H1 (cell line): ENCODE measurements at regions not wholly inside any gene's neighbourhood (a gene's known extent, or its start where the extent isn't known, plus 50 kb on each side); places are given as distances from the start of the nearest gene placed in this dataset.

Experiments
- CTCF ChIP-seq, 3 experiments: IDR thresholded peaks; 1 replicate in 2 of 3; 2 replicates in 1 of 3; pipeline versions ENCODE4 v1.5.1 to v1.6.1; 2011; ENCODE audit warnings: low read length in 3 of 3, mild to moderate bottlenecking in 3 of 3, inconsistent platforms in 2 of 3, low read depth in 1 of 3, moderate library complexity in 1 of 3; ENCODE audit not compliant: insufficient read depth in 1 of 3; ENCODE audit errors: control extremely low read depth in 1 of 3
- MAFK ChIP-seq: IDR thresholded peaks from 2 replicates; pipeline ENCODE4 v1.6.1; 2012; ENCODE audit warnings: low read depth, mild to moderate bottlenecking, improper control_type of control experiment, low read length
- POLR2A ChIP-seq, 2 experiments: IDR thresholded peaks; 1 replicate in 1 of 2; 2 replicates in 1 of 2; pipeline ENCODE4 v1.6.1; 2011; ENCODE audit warnings: low read depth in 2 of 2, low read length in 2 of 2, mild to moderate bottlenecking in 2 of 2; ENCODE audit errors: control extremely low read depth in 1 of 2
- POLR2AphosphoS5 ChIP-seq: IDR thresholded peaks from 2 replicates; pipeline ENCODE4 v1.6.1; 2011; ENCODE audit warnings: low read depth, low read length
- SP1 ChIP-seq: IDR thresholded peaks from 2 replicates; pipeline ENCODE4 v1.6.1; 2011; ENCODE audit warnings: low read depth, low read length
- TEAD4 ChIP-seq: IDR thresholded peaks from 2 replicates; pipeline ENCODE4 v1.6.1; 2012; ENCODE audit warnings: low read depth, low read length, inconsistent platforms, mixed read lengths

DNA sequence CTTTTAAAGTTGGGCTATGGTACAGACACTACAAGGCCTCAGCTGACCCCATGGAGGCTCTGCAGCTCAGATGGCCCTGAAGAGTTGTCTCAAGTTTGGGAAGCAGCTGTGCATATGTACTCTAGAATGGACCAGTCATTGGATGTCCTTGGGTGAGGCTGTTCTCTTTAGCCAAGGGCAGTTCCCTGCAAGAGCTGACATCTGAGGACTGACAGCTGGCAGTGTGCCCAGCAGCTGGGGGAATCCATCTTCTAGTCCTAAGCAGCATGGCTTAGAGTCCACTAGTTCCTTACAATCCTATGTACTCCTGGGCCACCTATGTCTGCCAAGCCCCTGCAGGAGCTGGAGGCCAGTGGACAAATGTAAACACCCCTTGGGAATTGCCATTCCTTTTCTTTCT, 76.5 kb downstream of the C11orf91 start:
- TF ChIP-seq TEAD4 (no peak), CTCF (IDR thresholded peaks at IDR 0.05; ENCODE audit: control extremely low read depth in 1 of 3, insufficient read depth in 1 of 3, low read depth in 1 of 3, low read length in 3 of 3) (no peak), SP1 (no peak), POLR2AphosphoS5 (no peak), MAFK (no peak), POLR2A (IDR thresholded peaks at IDR 0.05; ENCODE audit: control extremely low read depth in 1 of 2, low read depth in 2 of 2, low read length in 2 of 2) (no peak)
